H9 (cell line): ENCODE measurements at regions not wholly inside any gene's neighbourhood (a gene's known extent, or its start where the extent isn't known, plus 50 kb on each side); places are given as distances from the start of the nearest gene placed in this dataset.

Experiments used
- DNase-seq: peaks from one replicate; pipeline ENCODE4 v3.0.0-alpha.2; 2017
- H2AFZ ChIP-seq: one replicate; pipeline ENCODE4 v1.6.1; 2013; ENCODE audit warnings: mild to moderate bottlenecking, low read length, control low read depth, moderate library complexity
- H2AK5ac ChIP-seq: 2 replicates; pipeline ENCODE4 v1.6.1; 2013; ENCODE audit warnings: low read length, control low read depth, mixed read lengths; ENCODE audit not compliant: insufficient read length
- H2BK120ac ChIP-seq: one replicate; pipeline ENCODE4 v1.6.1; 2013; ENCODE audit warnings: low read depth, mild to moderate bottlenecking, low read length, control low read depth, inconsistent platforms; ENCODE audit not compliant: poor library complexity, severe bottlenecking
- H2BK12ac ChIP-seq: 2 replicates; pipeline ENCODE4 v1.6.1; 2013; ENCODE audit warnings: low read length, control low read depth, mixed read lengths, low read depth; ENCODE audit not compliant: insufficient read length
- H2BK15ac ChIP-seq: 2 replicates; pipeline ENCODE4 v1.6.1; 2013; ENCODE audit warnings: low read depth, low read length, control low read depth
- H2BK20ac ChIP-seq: one replicate; pipeline ENCODE4 v1.6.1; 2013; ENCODE audit warnings: low read depth, mild to moderate bottlenecking, low read length, control low read depth, inconsistent platforms; ENCODE audit not compliant: poor library complexity, severe bottlenecking
- H2BK5ac ChIP-seq: 2 replicates; pipeline ENCODE4 v1.6.1; 2013; ENCODE audit warnings: low read length, control low read depth, mixed read lengths; ENCODE audit not compliant: insufficient read length
- H3K14ac ChIP-seq: 2 replicates; pipeline ENCODE4 v1.6.1; 2013; ENCODE audit warnings: low read length, control low read depth; ENCODE audit not compliant: insufficient read depth
- H3K18ac ChIP-seq: 2 replicates; pipeline ENCODE4 v1.6.1; 2013; ENCODE audit warnings: low read depth, mild to moderate bottlenecking, mixed read lengths, low read length, control low read depth; ENCODE audit not compliant: insufficient read length
- H3K23ac ChIP-seq: 2 replicates; pipeline ENCODE4 v1.6.1; 2013; ENCODE audit warnings: low read length, control low read depth, mixed read lengths, low read depth; ENCODE audit not compliant: insufficient read length
- H3K23me2 ChIP-seq: 2 replicates; pipeline ENCODE4 v1.6.1; 2013; ENCODE audit warnings: low read depth, mild to moderate bottlenecking, mixed read lengths, low read length, control low read depth; ENCODE audit not compliant: insufficient read length, poor library complexity, severe bottlenecking
- H3K27ac ChIP-seq: 2 replicates; pipeline ENCODE4 v1.5.1; 2013; ENCODE audit warnings: low read length, control low read depth, mixed read lengths, low read depth; ENCODE audit not compliant: insufficient read length
- H3K27me3 ChIP-seq: 2 replicates; pipeline ENCODE4 v1.6.1; 2013; ENCODE audit warnings: low read length, control low read depth, inconsistent platforms; ENCODE audit not compliant: insufficient read depth
- H3K4ac ChIP-seq: 2 replicates; pipeline ENCODE4 v1.6.1; 2013; ENCODE audit warnings: low read depth, mild to moderate bottlenecking, control low read depth, inconsistent platforms, low read length, moderate library complexity
- H3K4me1 ChIP-seq: 2 replicates; pipeline ENCODE4 v1.6.1; 2013; ENCODE audit warnings: low read length, control low read depth, inconsistent platforms; ENCODE audit not compliant: insufficient read depth
- H3K4me2 ChIP-seq: 2 replicates; pipeline ENCODE4 v1.6.1; 2013; ENCODE audit warnings: low read length, control low read depth, mixed read lengths; ENCODE audit not compliant: insufficient read length, insufficient read depth
- H3K56ac ChIP-seq: 2 replicates; pipeline ENCODE4 v1.6.1; 2013; ENCODE audit warnings: low read depth, mild to moderate bottlenecking, mixed read lengths, low read length, control low read depth; ENCODE audit not compliant: insufficient read length
- H3K79me1 ChIP-seq: 2 replicates; pipeline ENCODE4 v1.6.1; 2013; ENCODE audit warnings: low read depth, mild to moderate bottlenecking, moderate library complexity, low read length, control low read depth, inconsistent platforms; ENCODE audit not compliant: insufficient read depth, poor library complexity, severe bottlenecking
- H3K79me2 ChIP-seq: 2 replicates; pipeline ENCODE4 v1.6.1; 2013; ENCODE audit warnings: low read length, control low read depth, inconsistent platforms; ENCODE audit not compliant: insufficient read depth
- H3K9ac ChIP-seq: 2 replicates; pipeline ENCODE4 v1.6.1; 2013; ENCODE audit warnings: low read length, control low read depth, mixed read lengths; ENCODE audit not compliant: insufficient read length; ENCODE audit errors: extremely low read depth
- H3K9me3 ChIP-seq: one replicate; pipeline ENCODE4 v1.6.1; 2013; ENCODE audit warnings: low read depth, low read length, inconsistent platforms; ENCODE audit not compliant: control insufficient read depth
- H3T11ph ChIP-seq: one replicate; pipeline ENCODE4 v1.6.1; 2013; ENCODE audit warnings: mild to moderate bottlenecking, low read length, control low read depth, inconsistent platforms
- H4K20me1 ChIP-seq: one replicate; pipeline ENCODE4 v1.6.1; 2013; ENCODE audit not compliant: control insufficient read depth, insufficient read length, insufficient read depth
- H4K5ac ChIP-seq: 2 replicates; pipeline ENCODE4 v1.6.1; 2013; ENCODE audit warnings: low read depth, mild to moderate bottlenecking, mixed read lengths, low read length, control low read depth; ENCODE audit not compliant: insufficient read length
- H4K8ac ChIP-seq: replicated peaks from 2 replicates; pipeline ENCODE4 v1.6.1; 2013; ENCODE audit warnings: low read length, control low read depth, mixed read lengths, low read depth; ENCODE audit not compliant: insufficient read length
- H4K91ac ChIP-seq: 2 replicates; pipeline ENCODE4 v1.6.1; 2013; ENCODE audit warnings: low read depth, mild to moderate bottlenecking, moderate library complexity, mixed read lengths, low read length, control low read depth; ENCODE audit not compliant: insufficient read length
- H3K27ac Mint-ChIP-seq, 3 experiments: 2 replicates in 2 of 3; 3 replicates in 1 of 3; pipeline ENCODE4 v1.8.0; 2020 to 2021; ENCODE audit warnings: mixed read lengths in 3 of 3, mild to moderate bottlenecking in 1 of 3, moderate library complexity in 1 of 3
- H3K27me3 Mint-ChIP-seq: 2 replicates; pipeline ENCODE4 v1.8.0; 2021; ENCODE audit warnings: low read depth, mild to moderate bottlenecking, moderate library complexity, mixed read lengths
- H3K36me3 Mint-ChIP-seq, 3 experiments: 2 replicates in 2 of 3; 3 replicates in 1 of 3; pipeline ENCODE4 v1.8.0; 2020 to 2021; ENCODE audit warnings: low read depth in 3 of 3, mixed read lengths in 3 of 3; ENCODE audit not compliant: insufficient read depth in 1 of 3
- H3K4me1 Mint-ChIP-seq, 2 experiments: 2 replicates each; pipeline ENCODE4 v1.8.0; 2020; ENCODE audit warnings: mixed read lengths in 2 of 2
- H3K4me3 Mint-ChIP-seq, 2 experiments: 2 replicates in 1 of 2; 3 replicates in 1 of 2; pipeline ENCODE4 v1.8.0; 2020 to 2021; ENCODE audit warnings: mild to moderate bottlenecking in 2 of 2, mixed read lengths in 2 of 2, moderate library complexity in 1 of 2
- H3K9me3 Mint-ChIP-seq, 2 experiments: 2 replicates in 1 of 2; 3 replicates in 1 of 2; pipeline ENCODE4 v1.8.0; 2020; ENCODE audit warnings: mild to moderate bottlenecking in 2 of 2, mixed read lengths in 2 of 2, moderate library complexity in 1 of 2
- WGBS: extraction: QIAGEN DNeasy Blood & Tissue Kit; methylation state at CpG from one replicate; pipeline ENCODE4 v1.1.7; 2013; ENCODE audit warnings: missing lambda C conversion rate, low lambda C conversion rate, mixed read lengths; ENCODE audit not compliant: insufficient read length; ENCODE audit errors: extremely low coverage; 5-methylcytosine and 5-hydroxymethylcytosine counted together
- TF ChIP-seq, protein P1 (sequence below): fragments of 200-600 bp; sonication (generic); conservative IDR thresholded peaks from 3 replicates; pipeline ENCODE4 v1.8.0; 2021; ENCODE audit warnings: antibody characterized with exemption, mild to moderate bottlenecking

GRCh38 chr12:85363382-85364190, 83.6 kb downstream of the ALX1 start:
- H3K79me2 ChIP-seq, result no peaks in the 10 kb centered on the region
- no peak overlapping the region for H3K4ac ChIP-seq
- no peak overlapping the region for H3K9ac ChIP-seq
- H2BK15ac ChIP-seq, result no peak overlapping the region
- TF ChIP-seq, protein P1, sequence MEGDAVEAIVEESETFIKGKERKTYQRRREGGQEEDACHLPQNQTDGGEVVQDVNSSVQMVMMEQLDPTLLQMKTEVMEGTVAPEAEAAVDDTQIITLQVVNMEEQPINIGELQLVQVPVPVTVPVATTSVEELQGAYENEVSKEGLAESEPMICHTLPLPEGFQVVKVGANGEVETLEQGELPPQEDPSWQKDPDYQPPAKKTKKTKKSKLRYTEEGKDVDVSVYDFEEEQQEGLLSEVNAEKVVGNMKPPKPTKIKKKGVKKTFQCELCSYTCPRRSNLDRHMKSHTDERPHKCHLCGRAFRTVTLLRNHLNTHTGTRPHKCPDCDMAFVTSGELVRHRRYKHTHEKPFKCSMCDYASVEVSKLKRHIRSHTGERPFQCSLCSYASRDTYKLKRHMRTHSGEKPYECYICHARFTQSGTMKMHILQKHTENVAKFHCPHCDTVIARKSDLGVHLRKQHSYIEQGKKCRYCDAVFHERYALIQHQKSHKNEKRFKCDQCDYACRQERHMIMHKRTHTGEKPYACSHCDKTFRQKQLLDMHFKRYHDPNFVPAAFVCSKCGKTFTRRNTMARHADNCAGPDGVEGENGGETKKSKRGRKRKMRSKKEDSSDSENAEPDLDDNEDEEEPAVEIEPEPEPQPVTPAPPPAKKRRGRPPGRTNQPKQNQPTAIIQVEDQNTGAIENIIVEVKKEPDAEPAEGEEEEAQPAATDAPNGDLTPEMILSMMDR, result no peak
- no peak overlapping the region for H3K27ac ChIP-seq
- no peaks in the 10 kb centered on the region for H3K27me3 Mint-ChIP-seq
- no peak overlapping the region for H4K5ac ChIP-seq
- DNase-seq, result no peak
- no peak overlapping the region for H2AFZ ChIP-seq
- no peaks in the 10 kb centered on the region for H3K9me3 ChIP-seq
- no CpG with 5 or more reads among the region's 5 CpGs for WGBS
- H3K27me3 ChIP-seq, result no peaks in the 10 kb centered on the region
- H3K9me3 Mint-ChIP-seq, result peaks cover 0 to 3% of the 10 kb centered on the region in 2 experiments; a peak in 1 of 5 replicates
- H2BK20ac ChIP-seq, result no peak overlapping the region
- no peaks in the 10 kb centered on the region for H3K4me1 ChIP-seq
- H3K56ac ChIP-seq, result no peak overlapping the region
- H3K4me3 Mint-ChIP-seq, result no peak overlapping the region
- H3K23ac ChIP-seq, result no peak overlapping the region
- H3K79me1 ChIP-seq, result no peaks in the 10 kb centered on the region
- H2AK5ac ChIP-seq, result no peak overlapping the region
- no peak overlapping the region for H3T11ph ChIP-seq
- peaks cover 0 to 3% of the 10 kb centered on the region in 2 experiments; a peak in 1 of 4 replicates for H3K4me1 Mint-ChIP-seq
- H4K91ac ChIP-seq, result no peak overlapping the region
- no peak overlapping the region for H4K8ac ChIP-seq
- H3K4me2 ChIP-seq, result no peak overlapping the region
- H3K18ac ChIP-seq, result no peak overlapping the region
- H3K36me3 Mint-ChIP-seq, result no peaks in the 10 kb centered on the region
- no peak overlapping the region for H3K14ac ChIP-seq
- no peak overlapping the region for H2BK120ac ChIP-seq
- H4K20me1 ChIP-seq, result no peaks in the 10 kb centered on the region
- H2BK12ac ChIP-seq, result no peak overlapping the region
- no peak overlapping the region for H2BK5ac ChIP-seq
- no peak overlapping the region for H3K27ac Mint-ChIP-seq
- H3K23me2 ChIP-seq, result no peaks in the 10 kb centered on the region
